WI38 (cell line): ENCODE measurements at regions not wholly inside any gene's neighbourhood (a gene's known extent, or its start where the extent isn't known, plus 50 kb on each side); places are given as distances from the start of the nearest gene placed in this dataset.

Source experiments
- H3K4me3 ChIP-seq: 2 replicates; pipeline ENCODE4 v1.5.1; 2011; ENCODE audit warnings: low read depth, mild to moderate bottlenecking, control low read depth, low read length
- TF ChIP-seq, protein P1 (sequence below): IDR thresholded peaks from 2 replicates; pipeline ENCODE4 v1.5.1; 2012; ENCODE audit warnings: low read depth, mild to moderate bottlenecking, control low read depth, low read length

DNA sequence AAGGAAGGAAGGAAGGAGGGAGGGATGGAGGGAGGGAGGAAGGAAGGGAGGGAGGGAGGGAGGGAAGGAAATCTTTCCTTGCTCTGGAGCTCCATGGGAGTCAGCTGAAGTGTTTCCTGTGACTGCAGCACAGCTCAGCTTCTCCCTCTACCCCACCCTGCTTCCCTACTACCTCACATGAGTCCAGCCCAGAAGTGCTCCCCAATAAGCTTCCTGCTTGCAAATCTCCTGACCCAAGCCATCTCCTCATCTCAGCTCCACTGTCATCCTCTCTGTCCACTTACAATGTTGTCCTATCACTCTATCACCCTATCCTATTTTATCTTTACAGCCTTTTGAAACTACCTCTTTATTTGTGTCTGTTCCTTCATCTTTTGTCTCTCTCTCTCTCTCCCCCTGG lies 52.9 kb upstream of the SSBP3 start:
- no peak overlapping the region for H3K4me3 ChIP-seq
- TF ChIP-seq, protein P1, sequence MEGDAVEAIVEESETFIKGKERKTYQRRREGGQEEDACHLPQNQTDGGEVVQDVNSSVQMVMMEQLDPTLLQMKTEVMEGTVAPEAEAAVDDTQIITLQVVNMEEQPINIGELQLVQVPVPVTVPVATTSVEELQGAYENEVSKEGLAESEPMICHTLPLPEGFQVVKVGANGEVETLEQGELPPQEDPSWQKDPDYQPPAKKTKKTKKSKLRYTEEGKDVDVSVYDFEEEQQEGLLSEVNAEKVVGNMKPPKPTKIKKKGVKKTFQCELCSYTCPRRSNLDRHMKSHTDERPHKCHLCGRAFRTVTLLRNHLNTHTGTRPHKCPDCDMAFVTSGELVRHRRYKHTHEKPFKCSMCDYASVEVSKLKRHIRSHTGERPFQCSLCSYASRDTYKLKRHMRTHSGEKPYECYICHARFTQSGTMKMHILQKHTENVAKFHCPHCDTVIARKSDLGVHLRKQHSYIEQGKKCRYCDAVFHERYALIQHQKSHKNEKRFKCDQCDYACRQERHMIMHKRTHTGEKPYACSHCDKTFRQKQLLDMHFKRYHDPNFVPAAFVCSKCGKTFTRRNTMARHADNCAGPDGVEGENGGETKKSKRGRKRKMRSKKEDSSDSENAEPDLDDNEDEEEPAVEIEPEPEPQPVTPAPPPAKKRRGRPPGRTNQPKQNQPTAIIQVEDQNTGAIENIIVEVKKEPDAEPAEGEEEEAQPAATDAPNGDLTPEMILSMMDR = no peak

DNA sequence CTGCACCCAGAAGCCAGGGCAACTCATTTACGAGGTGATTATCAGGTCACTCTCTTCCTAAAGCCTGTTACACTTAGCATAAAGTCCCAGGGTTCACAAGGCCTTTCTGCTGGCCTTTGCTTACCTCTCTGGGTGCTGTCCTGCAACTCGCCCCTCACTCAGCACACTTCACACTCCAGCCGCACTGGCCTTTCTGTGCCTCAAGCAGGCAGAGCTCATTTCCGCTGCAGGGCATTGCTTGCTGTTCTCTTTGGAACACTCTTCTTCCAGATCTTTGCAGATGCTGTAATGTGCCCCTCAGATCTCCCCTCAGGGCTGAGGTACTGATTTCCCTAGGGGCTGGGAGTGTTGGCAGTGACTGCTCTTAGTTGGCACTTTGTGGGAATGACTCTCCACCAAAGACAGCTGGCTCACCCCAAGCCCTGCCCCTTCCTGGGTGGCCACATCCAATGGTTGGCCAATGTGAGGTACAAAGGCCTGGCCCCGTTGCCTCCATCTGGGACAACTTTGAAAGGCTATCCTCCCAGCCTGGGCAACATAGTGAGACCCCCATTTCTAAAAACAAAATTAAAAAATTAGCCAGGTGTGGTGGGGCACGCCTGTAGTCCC lies 50.8 kb upstream of the SSBP3 start:
- TF ChIP-seq, protein P1 = no peak
- H3K4me3 ChIP-seq = no peak overlapping the region

DNA sequence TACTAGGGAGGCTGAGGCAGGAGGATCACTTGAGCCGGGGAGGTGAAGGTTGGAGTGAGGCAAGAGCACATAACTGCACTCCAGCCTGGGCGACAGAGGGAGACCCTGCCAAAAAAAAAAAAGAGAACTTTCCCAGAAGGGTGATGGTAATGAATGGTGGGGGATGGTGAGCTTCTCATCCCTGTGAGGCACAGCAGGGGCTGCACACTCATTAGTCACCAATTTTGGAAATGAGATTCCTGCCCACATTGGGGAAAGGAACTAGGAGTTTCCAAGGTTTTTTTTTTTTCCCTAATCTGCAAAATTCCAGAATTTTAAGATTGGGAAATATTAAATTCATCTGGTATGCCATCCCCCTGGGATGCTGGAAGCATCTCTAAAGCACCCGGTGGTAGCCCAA lies 50.2 kb upstream of the SSBP3 start:
- H3K4me3 ChIP-seq = no peak overlapping the region
- TF ChIP-seq, protein P1 = no peak
